22Rv1 (cell line): ENCODE measurements at regions not wholly inside any gene's neighbourhood (a gene's known extent, or its start where the extent isn't known, plus 50 kb on each side); places are given as distances from the start of the nearest gene placed in this dataset.

Source experiments
- H3K27ac ChIP-seq: fragments of 450-650 bp; 2 replicates; pipeline ENCODE4 v1.5.1; 2017
- CTCF ChIP-seq: fragments of 450-650 bp; IDR thresholded peaks from 2 replicates; pipeline ENCODE4 v1.5.1; 2017; ENCODE audit warnings: mild to moderate bottlenecking
- ZFX ChIP-seq: fragments of 450-650 bp; IDR thresholded peaks from 2 replicates; pipeline ENCODE4 v1.6.1; 2017; ENCODE audit warnings: antibody characterized with exemption, borderline replicate concordance

- no peak for TF ChIP-seq CTCF
- no peak for TF ChIP-seq ZFX
- H3K27ac ChIP-seq: no peak overlapping the region
Observed at GRCh38 chr6:209432-210103, 82.7 kb upstream of the DUSP22 start.

GRCh38 chr6:210104-210456 is 82.2 kb upstream of the DUSP22 start:
- TF ChIP-seq ZFX (no peak), CTCF (no peak)
- H3K27ac ChIP-seq: no peak overlapping the region

GRCh38 chr6:210778-211374 is 81.4 kb upstream of the DUSP22 start:
- TF ChIP-seq ZFX (no peak), CTCF (no peak)

GRCh38 chr6:211871-212497 is 80.3 kb upstream of the DUSP22 start:
- no peak overlapping the region for H3K27ac ChIP-seq
- TF ChIP-seq CTCF: no peak
- TF ChIP-seq ZFX: no peak

More at GRCh38 chr6:210778-211374, 81.4 kb upstream of the DUSP22 start:
- no peak overlapping the region for H3K27ac ChIP-seq

- H3K27ac ChIP-seq: no peak overlapping the region
- TF ChIP-seq ZFX (no peak), CTCF (no peak)
Observed at GRCh38 chr6:213284-213683, 79.0 kb upstream of the DUSP22 start.

- TF ChIP-seq CTCF: no peak
- no peak for TF ChIP-seq ZFX
- no peak overlapping the region for H3K27ac ChIP-seq
Observed at GRCh38 chr6:214428-214827, 77.9 kb upstream of the DUSP22 start.
